Calu3 (cell line): ENCODE measurements at regions not wholly inside any gene's neighbourhood (a gene's known extent, or its start where the extent isn't known, plus 50 kb on each side); places are given as distances from the start of the nearest gene placed in this dataset.

ENCODE experiments used
- BruUV-seq: library from RNA; stranded (reverse); fragments of 400-500 nt; replicated peaks from 2 replicates; lab custom pipeline; 2021; lab: Mats Ljungman, UMichigan
- CTCF ChIA-PET: fragments of 300-600 bp; sonication (Branson Sonifier 250); formaldehyde crosslinking; loops from one replicate; lab custom pipeline; 2022; ENCODE audit warnings: antibody characterized with exemption; lab: Charles Lee
- DNase-seq: peaks from one replicate; pipeline ENCODE4 v3.0.0; 2022
- H3K27ac Mint-ChIP-seq: one replicate; pipeline ENCODE4 v1.8.0; 2022; ENCODE audit warnings: mixed read lengths; ENCODE audit not compliant: unreplicated experiment
- H3K27me3 Mint-ChIP-seq: one replicate; pipeline ENCODE4 v1.8.0; 2022; ENCODE audit warnings: mixed read lengths; ENCODE audit not compliant: unreplicated experiment
- H3K36me3 Mint-ChIP-seq: one replicate; pipeline ENCODE4 v1.8.0; 2022; ENCODE audit warnings: mild to moderate bottlenecking, moderate library complexity, mixed read lengths; ENCODE audit not compliant: insufficient read depth, unreplicated experiment
- H3K4me1 Mint-ChIP-seq: one replicate; pipeline ENCODE4 v1.8.0; 2022; ENCODE audit warnings: mild to moderate bottlenecking, low read depth, mixed read lengths; ENCODE audit not compliant: unreplicated experiment
- H3K4me3 Mint-ChIP-seq: one replicate; pipeline ENCODE4 v1.8.0; 2022; ENCODE audit warnings: mild to moderate bottlenecking, low read depth, moderate library complexity, mixed read lengths; ENCODE audit not compliant: unreplicated experiment
- H3K9me3 Mint-ChIP-seq: one replicate; pipeline ENCODE4 v1.8.0; 2022; ENCODE audit warnings: low read depth, mixed read lengths; ENCODE audit not compliant: unreplicated experiment
- intact Hi-C: fragments of 100-400 bp; cut with micrococcal nuclease; formaldehyde crosslinking; loops from one replicate; pipeline ENCODE4 v1.10.0; 2022; ENCODE audit not compliant: unreplicated experiment
- TF ChIP-seq, protein P1 (sequence below): fragments of 200-600 bp; IDR thresholded peaks from one replicate; pipeline ENCODE4 v1.8.0; 2022; ENCODE audit warnings: antibody characterized with exemption; ENCODE audit not compliant: unreplicated experiment

DNA sequence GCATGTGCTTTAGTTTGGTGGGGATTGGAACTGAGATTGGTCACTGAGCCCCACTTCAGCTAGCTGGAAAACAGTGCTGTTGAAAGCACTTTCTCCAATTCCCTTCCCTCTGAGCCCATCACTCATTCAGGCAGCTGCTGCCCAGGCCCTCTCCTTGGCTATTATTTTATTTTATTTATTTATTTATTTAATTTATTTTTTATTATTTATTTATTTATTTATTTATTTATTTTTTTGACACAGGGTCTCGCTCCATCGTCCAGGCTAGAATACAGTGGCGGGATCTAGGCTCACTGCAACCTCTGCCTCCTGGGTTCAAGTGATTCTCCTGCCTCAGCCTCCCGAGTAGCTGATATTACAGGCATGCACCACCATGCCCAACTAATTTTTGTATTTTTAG is 51.8 kb upstream of the RBPJ start:
- CTCF ChIA-PET: interaction anchor here (0.6 kb wide), 1 partner anchor 176 kb away, joined by 3 read pairs; no protein-coding TSS in a partner anchor
- Mint-ChIP-seq H3K27me3 (no peaks in the 10 kb centered on the region), H3K27ac (no peak overlapping the region), H3K4me3 (no peak overlapping the region), H3K4me1 (no peaks in the 10 kb centered on the region), H3K36me3 (no peaks in the 10 kb centered on the region), H3K9me3 (no peaks in the 10 kb centered on the region)
- TF ChIP-seq, protein P1, sequence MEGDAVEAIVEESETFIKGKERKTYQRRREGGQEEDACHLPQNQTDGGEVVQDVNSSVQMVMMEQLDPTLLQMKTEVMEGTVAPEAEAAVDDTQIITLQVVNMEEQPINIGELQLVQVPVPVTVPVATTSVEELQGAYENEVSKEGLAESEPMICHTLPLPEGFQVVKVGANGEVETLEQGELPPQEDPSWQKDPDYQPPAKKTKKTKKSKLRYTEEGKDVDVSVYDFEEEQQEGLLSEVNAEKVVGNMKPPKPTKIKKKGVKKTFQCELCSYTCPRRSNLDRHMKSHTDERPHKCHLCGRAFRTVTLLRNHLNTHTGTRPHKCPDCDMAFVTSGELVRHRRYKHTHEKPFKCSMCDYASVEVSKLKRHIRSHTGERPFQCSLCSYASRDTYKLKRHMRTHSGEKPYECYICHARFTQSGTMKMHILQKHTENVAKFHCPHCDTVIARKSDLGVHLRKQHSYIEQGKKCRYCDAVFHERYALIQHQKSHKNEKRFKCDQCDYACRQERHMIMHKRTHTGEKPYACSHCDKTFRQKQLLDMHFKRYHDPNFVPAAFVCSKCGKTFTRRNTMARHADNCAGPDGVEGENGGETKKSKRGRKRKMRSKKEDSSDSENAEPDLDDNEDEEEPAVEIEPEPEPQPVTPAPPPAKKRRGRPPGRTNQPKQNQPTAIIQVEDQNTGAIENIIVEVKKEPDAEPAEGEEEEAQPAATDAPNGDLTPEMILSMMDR: no peak
- DNase-seq: no peak
- BruUV-seq: no TSS peak
- intact Hi-C loops: no loop called here
